Neural cell (in vitro differentiated cells): ENCODE measurements at regions not wholly inside any gene's neighbourhood (a gene's known extent, or its start where the extent isn't known, plus 50 kb on each side); places are given as distances from the start of the nearest gene placed in this dataset.

ENCODE experiments used
- H2AFZ ChIP-seq: fragments of 200-600, 300-800 bp; sonication (generic), shearing (Covaris generic); 2 replicates; pipeline ENCODE4 v1.6.0; 2014; ENCODE audit warnings: low read depth, mild to moderate bottlenecking, antibody characterized with exemption, low read length, moderate library complexity
- H3F3A ChIP-seq: fragments of 200-600 bp; shearing (Covaris generic); 2 replicates; pipeline ENCODE4 v1.6.1; 2016; ENCODE audit warnings: mild to moderate bottlenecking, moderate library complexity, mixed read lengths, antibody characterized with exemption, low read length; ENCODE audit not compliant: insufficient read depth, poor library complexity, severe bottlenecking
- H3K27ac ChIP-seq: fragments of 200-600, 300-800 bp; sonication (generic), shearing (Covaris generic); 2 replicates; pipeline ENCODE4 v1.5.1; 2014; ENCODE audit warnings: mild to moderate bottlenecking, low read length, moderate library complexity
- H3K27me3 ChIP-seq: fragments of 300-800, 200-600 bp; sonication (generic), shearing (Covaris generic); 2 replicates; pipeline ENCODE4 v1.6.0; 2014; ENCODE audit warnings: mild to moderate bottlenecking, low read depth, low read length, moderate library complexity; ENCODE audit not compliant: insufficient read depth
- H3K36me3 ChIP-seq: fragments of 300-800, 200-600 bp; sonication (generic), shearing (Covaris generic); 2 replicates; pipeline ENCODE4 v1.5.1; 2014; ENCODE audit warnings: mild to moderate bottlenecking, antibody characterized with exemption, low read length, moderate library complexity; ENCODE audit not compliant: insufficient read depth
- H3K4me2 ChIP-seq: fragments of 300-800, 200-600 bp; sonication (generic), shearing (Covaris generic); 2 replicates; pipeline ENCODE4 v1.6.0; 2014; ENCODE audit warnings: mild to moderate bottlenecking, low read length
- H3K4me3 ChIP-seq: fragments of 300-800, 200-600 bp; sonication (generic), shearing (Covaris generic); 2 replicates; pipeline ENCODE4 v1.5.1; 2014; ENCODE audit warnings: mild to moderate bottlenecking, low read length, moderate library complexity
- H3K79me2 ChIP-seq: fragments of 200-600 bp; shearing (Covaris generic); replicated peaks from 2 replicates; pipeline ENCODE4 v1.6.0; 2014; ENCODE audit warnings: mild to moderate bottlenecking, low read length, moderate library complexity; ENCODE audit not compliant: insufficient read depth
- H3K9ac ChIP-seq: fragments of 300-800, 200-600 bp; sonication (generic), shearing (Covaris generic); 2 replicates; pipeline ENCODE4 v1.6.1; 2016; ENCODE audit warnings: mild to moderate bottlenecking, low read length, mixed read lengths
- H3K9me2 ChIP-seq: fragments of 200-600 bp; shearing (Covaris generic); 2 replicates; pipeline ENCODE4 v1.6.1; 2016; ENCODE audit warnings: mild to moderate bottlenecking, low read length, mixed read lengths; ENCODE audit not compliant: insufficient read depth
- H3K9me3 ChIP-seq: fragments of 200-600, 300-800 bp; sonication (generic), shearing (Covaris generic); 2 replicates; pipeline ENCODE4 v1.6.1; 2016; ENCODE audit warnings: mild to moderate bottlenecking, mixed run types, low read length, moderate library complexity, mixed read lengths
- H4K20me1 ChIP-seq: fragments of 200-600 bp; shearing (Covaris generic); 2 replicates; pipeline ENCODE4 v1.6.1; 2016; ENCODE audit warnings: mild to moderate bottlenecking, mixed run types; ENCODE audit not compliant: insufficient read depth
- CTCF ChIP-seq: fragments of 450-650 bp; IDR thresholded peaks from 2 replicates; pipeline ENCODE4 v1.5.1; 2014; ENCODE audit warnings: antibody characterized with exemption, mild to moderate bottlenecking, moderate library complexity; ENCODE audit not compliant: poor library complexity, severe bottlenecking
- EP300 ChIP-seq: fragments of 450-650 bp; conservative IDR thresholded peaks from 2 replicates; pipeline ENCODE4 v1.6.1; 2014; ENCODE audit warnings: antibody characterized with exemption, mild to moderate bottlenecking, moderate library complexity; ENCODE audit not compliant: poor library complexity, severe bottlenecking
- EZH2 ChIP-seq: fragments of 200-600, 300-800 bp; shearing (Covaris generic), sonication (generic); IDR thresholded peaks from 2 replicates; pipeline ENCODE4 v1.6.1; 2014; ENCODE audit warnings: antibody characterized with exemption, low read length, borderline replicate concordance, mild to moderate bottlenecking; ENCODE audit not compliant: insufficient read depth, poor library complexity, severe bottlenecking
- MXI1 ChIP-seq: fragments of 450-650 bp; conservative IDR thresholded peaks from 2 replicates; pipeline ENCODE4 v1.6.1; 2014; ENCODE audit warnings: antibody characterized with exemption, mild to moderate bottlenecking; ENCODE audit not compliant: poor library complexity, severe bottlenecking
- POLR2AphosphoS5 ChIP-seq: IDR thresholded peaks from 2 replicates; pipeline ENCODE4 v1.6.1; 2012
- RAD21 ChIP-seq: fragments of 450-650 bp; conservative IDR thresholded peaks from 2 replicates; pipeline ENCODE4 v1.6.1; 2014; ENCODE audit warnings: antibody characterized with exemption, mild to moderate bottlenecking, moderate library complexity
- REST ChIP-seq: IDR thresholded peaks from 2 replicates; pipeline ENCODE4 v1.6.1; 2012; ENCODE audit warnings: borderline replicate concordance
- SMC3 ChIP-seq: fragments of 450-650 bp; conservative IDR thresholded peaks from 2 replicates; pipeline ENCODE4 v1.6.1; 2014; ENCODE audit warnings: antibody characterized with exemption, mild to moderate bottlenecking, moderate library complexity; ENCODE audit not compliant: poor library complexity
- TAF1 ChIP-seq: IDR thresholded peaks from 2 replicates; pipeline ENCODE4 v1.6.1; 2012; ENCODE audit warnings: low read depth

DNA sequence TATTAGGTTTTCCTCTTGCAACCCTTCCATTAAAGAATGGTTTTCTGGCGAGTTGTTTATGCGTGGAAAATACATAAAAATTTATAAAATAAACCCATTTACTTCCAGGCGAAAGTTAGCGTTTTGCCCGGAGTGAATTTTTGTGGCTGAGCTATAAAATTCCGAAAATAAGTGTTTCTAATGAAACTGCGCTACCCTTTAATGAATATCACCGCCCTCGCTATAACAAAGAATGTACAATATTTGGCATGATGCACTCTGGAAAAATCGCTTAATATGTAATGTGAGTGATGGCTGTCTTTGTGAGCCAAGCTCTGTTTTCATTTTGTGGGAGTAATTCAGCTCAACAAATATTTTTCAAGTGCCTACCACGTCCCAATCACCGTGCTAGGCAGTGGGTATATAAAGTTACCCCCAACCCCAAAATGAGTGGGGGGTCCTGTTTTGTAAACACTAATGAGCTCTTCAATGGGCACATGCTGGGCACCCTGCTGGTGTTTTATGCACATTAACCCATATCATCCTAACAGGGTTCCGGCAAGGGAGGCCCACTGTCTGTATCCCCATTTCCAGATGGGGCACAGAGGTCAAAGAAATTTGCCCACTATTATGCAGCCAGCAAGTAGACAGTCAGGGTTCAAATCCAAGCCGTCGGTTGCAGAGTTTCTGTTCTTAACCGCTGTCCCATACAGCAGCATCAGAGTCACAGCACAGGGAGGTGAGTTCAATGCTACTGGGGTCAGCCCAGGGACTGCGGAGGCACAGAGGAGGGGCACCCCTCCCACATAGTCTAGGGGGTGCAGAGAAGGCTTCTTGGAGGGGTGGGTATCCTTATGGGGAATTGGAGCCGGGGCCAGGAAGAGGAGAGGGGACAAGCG, 65.7 kb upstream of the STX18 start:
- H3K9ac ChIP-seq = no peak overlapping the region
- H4K20me1 ChIP-seq = no peaks in the 10 kb centered on the region
- H3K4me2 ChIP-seq = no peak overlapping the region
- TF ChIP-seq REST (no peak), RAD21 (no peak), POLR2AphosphoS5 (no peak), MXI1 (no peak), SMC3 (no peak), TAF1 (no peak), CTCF (no peak), EZH2 (no peak), EP300 (no peak)
- no peaks in the 10 kb centered on the region for H3K9me2 ChIP-seq
- no peak overlapping the region for H3K27ac ChIP-seq
- no peaks in the 10 kb centered on the region for H3K9me3 ChIP-seq
- H3K79me2 ChIP-seq = no peaks in the 10 kb centered on the region
- H3F3A ChIP-seq = no peaks in the 10 kb centered on the region
- H3K4me3 ChIP-seq = no peak overlapping the region
- no peak overlapping the region for H2AFZ ChIP-seq
- H3K27me3 ChIP-seq = peaks cover 2% of the 10 kb centered on the region
- H3K36me3 ChIP-seq = no peaks in the 10 kb centered on the region

- Histone ChIP-seq H3K9ac (no peak overlapping the region), H3K79me2 (no peaks in the 10 kb centered on the region), H3K27ac (no peak overlapping the region), H3K36me3 (no peaks in the 10 kb centered on the region), H4K20me1 (no peaks in the 10 kb centered on the region), H3K4me2 (no peak overlapping the region), H2AFZ (no peak overlapping the region), H3K27me3 (peaks cover 2% of the 10 kb centered on the region), H3K9me3 (no peaks in the 10 kb centered on the region), H3K4me3 (no peak overlapping the region), H3K9me2 (no peaks in the 10 kb centered on the region), H3F3A (no peaks in the 10 kb centered on the region)
- no peak for TF ChIP-seq POLR2AphosphoS5
- no peak for TF ChIP-seq CTCF
- no peak for TF ChIP-seq REST
- TF ChIP-seq TAF1 = no peak
- TF ChIP-seq EZH2 = no peak
- no peak for TF ChIP-seq RAD21
- no peak for TF ChIP-seq SMC3
- TF ChIP-seq MXI1 = no peak
- TF ChIP-seq EP300 = no peak
Measured at GRCh38 chr4:4606321-4606720, 64.5 kb upstream of the STX18 start.
